ENCODE measurements at regions not wholly inside any gene's neighbourhood (a gene's known extent, or its start where the extent isn't known, plus 50 kb on each side); places are given as distances from the start of the nearest gene placed in this dataset.
"Not testable (repeated sequence)": the region's sequence is repeated elsewhere in the genome, so short reads cannot be mapped to it uniquely, and the experiment has no call there.

GRCh38 chr17:20683651-20684229, 104.2 kb downstream of the CDRT15L2 start:
- not testable (repeated sequence) for TF ChIP-seq CTCF (IDR thresholded peaks at IDR 0.05); ZFX (IDR thresholded peaks at IDR 0.05; ENCODE audit: borderline replicate concordance)
